SU-DHL-6 (cell line): ENCODE measurements at regions not wholly inside any gene's neighbourhood (a gene's known extent, or its start where the extent isn't known, plus 50 kb on each side); places are given as distances from the start of the nearest gene placed in this dataset.

ENCODE experiments used
- EZH2phosphoT487 ChIP-seq: fragments of 200-600 bp; sonication (generic), shearing (Covaris generic); conservative IDR thresholded peaks from 2 replicates; pipeline ENCODE4 v1.6.1; 2018; ENCODE audit warnings: mild to moderate bottlenecking, antibody characterized with exemption, low read length, moderate library complexity, mixed read lengths
- TF ChIP-seq, protein P1 (sequence below): fragments of 200-600 bp; sonication (generic); IDR thresholded peaks from one replicate; pipeline ENCODE4 v1.5.1; 2017; ENCODE audit warnings: antibody characterized with exemption, mild to moderate bottlenecking, low read length, moderate library complexity; ENCODE audit not compliant: insufficient read depth, poor library complexity, severe bottlenecking

DNA sequence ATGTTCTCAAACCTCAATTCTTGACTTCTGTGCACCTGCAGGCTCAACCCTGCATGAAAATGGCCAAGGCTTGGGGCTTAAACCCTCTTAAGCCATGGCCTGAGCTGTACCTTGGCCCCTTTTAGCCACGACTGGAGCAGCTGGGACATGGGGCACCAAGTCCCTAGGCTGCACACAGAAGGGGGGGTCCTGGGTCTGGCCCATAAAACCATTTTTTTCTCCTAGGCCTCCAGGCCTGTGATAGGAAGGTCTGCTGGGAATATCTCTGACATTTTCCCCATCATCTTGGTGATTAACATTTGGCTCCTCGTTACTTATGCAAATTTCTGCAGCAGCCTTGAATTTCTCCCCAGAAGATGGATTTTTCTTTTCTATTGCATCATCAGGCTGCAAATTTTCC lies 119.4 kb upstream of the VGLL2 start:
- TF ChIP-seq, protein P1, sequence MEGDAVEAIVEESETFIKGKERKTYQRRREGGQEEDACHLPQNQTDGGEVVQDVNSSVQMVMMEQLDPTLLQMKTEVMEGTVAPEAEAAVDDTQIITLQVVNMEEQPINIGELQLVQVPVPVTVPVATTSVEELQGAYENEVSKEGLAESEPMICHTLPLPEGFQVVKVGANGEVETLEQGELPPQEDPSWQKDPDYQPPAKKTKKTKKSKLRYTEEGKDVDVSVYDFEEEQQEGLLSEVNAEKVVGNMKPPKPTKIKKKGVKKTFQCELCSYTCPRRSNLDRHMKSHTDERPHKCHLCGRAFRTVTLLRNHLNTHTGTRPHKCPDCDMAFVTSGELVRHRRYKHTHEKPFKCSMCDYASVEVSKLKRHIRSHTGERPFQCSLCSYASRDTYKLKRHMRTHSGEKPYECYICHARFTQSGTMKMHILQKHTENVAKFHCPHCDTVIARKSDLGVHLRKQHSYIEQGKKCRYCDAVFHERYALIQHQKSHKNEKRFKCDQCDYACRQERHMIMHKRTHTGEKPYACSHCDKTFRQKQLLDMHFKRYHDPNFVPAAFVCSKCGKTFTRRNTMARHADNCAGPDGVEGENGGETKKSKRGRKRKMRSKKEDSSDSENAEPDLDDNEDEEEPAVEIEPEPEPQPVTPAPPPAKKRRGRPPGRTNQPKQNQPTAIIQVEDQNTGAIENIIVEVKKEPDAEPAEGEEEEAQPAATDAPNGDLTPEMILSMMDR: no peak
- TF ChIP-seq EZH2phosphoT487: no peak
